ENCODE measurements at regions not wholly inside any gene's neighbourhood (a gene's known extent, or its start where the extent isn't known, plus 50 kb on each side); places are given as distances from the start of the nearest gene placed in this dataset.
"Not testable (repeated sequence)": the region's sequence is repeated elsewhere in the genome, so short reads cannot be mapped to it uniquely, and the experiment has no call there.

DNA sequence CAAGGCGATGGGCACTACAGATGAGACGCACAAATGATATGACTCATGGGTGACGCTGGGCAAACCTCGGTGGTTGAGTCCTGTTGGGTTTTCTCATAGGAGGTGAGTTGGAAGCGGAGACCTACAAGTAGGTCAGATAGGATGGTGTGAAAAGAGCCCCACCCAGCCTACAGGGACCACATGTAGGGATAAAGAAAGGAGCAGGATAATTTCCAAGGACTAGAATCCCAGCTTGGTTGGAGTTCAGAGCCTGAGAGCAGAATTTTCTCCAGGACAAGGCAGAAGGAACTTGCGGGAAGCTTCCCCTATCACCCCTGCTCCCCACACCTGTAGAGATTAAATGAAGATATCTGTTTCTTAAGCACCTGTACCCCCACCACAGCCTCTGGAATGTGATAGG, 489.7 kb upstream of the CDH4 start:
- no peaks in the 10 kb centered on the region for H3K36me3 Mint-ChIP-seq
- no peaks in the 10 kb centered on the region for H3K4me1 Mint-ChIP-seq
- ATAC-seq (replicated peaks) (no peak), DNase-seq (no peak)
- H3K9me3 Mint-ChIP-seq, result no peaks in the 10 kb centered on the region
- H3K27ac Mint-ChIP-seq, result no peak overlapping the region
- no peak overlapping the region for H3K4me3 Mint-ChIP-seq
- H3K27me3 Mint-ChIP-seq, result no peaks in the 10 kb centered on the region

DNA sequence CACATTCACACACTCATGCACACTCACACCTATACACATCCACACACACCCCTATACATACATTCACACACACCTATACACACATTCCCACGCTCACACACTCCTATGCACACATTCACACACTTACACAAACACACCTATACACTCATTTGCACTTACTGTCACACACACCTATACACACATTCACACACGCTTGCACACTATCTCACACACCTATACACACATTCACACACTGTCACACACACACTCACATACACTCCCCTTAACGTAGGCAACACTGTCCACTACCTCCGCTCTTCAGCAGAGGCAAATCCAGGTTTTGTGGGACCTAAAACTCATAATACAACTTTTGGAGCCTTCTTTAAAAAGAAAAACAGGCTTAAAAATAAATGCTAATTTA, 487.7 kb upstream of the CDH4 start:
- no peak for ATAC-seq (replicated peaks)
- no peaks in the 10 kb centered on the region for H3K27me3 Mint-ChIP-seq
- no peak for DNase-seq
- H3K36me3 Mint-ChIP-seq, result no peaks in the 10 kb centered on the region
- H3K27ac Mint-ChIP-seq, result no peak overlapping the region
- H3K9me3 Mint-ChIP-seq, result no peaks in the 10 kb centered on the region
- no peaks in the 10 kb centered on the region for H3K4me1 Mint-ChIP-seq
- no peak overlapping the region for H3K4me3 Mint-ChIP-seq

DNA sequence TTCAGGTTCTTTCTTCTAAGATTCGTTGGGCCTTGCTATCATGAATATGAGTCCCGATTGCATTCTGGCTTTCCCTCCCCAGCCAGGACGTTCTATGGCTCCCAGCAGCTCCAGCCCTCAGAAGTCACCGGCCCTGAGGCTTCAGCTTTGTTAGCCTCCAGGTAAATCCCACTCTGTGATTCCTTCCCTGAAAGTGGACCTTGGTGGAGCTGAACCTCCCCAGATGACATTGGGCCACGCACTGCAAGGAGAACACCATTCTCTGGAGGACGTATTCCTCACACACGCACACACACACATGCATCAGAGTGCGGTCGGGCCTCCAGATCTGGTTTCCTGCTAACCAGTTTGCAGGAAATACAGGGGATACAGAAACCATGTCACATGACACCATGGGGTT, 487.3 kb upstream of the CDH4 start:
- ATAC-seq (replicated peaks) (no peak), DNase-seq (no peak)
- no peaks in the 10 kb centered on the region for H3K9me3 Mint-ChIP-seq
- no peaks in the 10 kb centered on the region for H3K36me3 Mint-ChIP-seq
- H3K27ac Mint-ChIP-seq, result no peak overlapping the region
- no peaks in the 10 kb centered on the region for H3K4me1 Mint-ChIP-seq
- no peaks in the 10 kb centered on the region for H3K27me3 Mint-ChIP-seq
- no peak overlapping the region for H3K4me3 Mint-ChIP-seq

DNA sequence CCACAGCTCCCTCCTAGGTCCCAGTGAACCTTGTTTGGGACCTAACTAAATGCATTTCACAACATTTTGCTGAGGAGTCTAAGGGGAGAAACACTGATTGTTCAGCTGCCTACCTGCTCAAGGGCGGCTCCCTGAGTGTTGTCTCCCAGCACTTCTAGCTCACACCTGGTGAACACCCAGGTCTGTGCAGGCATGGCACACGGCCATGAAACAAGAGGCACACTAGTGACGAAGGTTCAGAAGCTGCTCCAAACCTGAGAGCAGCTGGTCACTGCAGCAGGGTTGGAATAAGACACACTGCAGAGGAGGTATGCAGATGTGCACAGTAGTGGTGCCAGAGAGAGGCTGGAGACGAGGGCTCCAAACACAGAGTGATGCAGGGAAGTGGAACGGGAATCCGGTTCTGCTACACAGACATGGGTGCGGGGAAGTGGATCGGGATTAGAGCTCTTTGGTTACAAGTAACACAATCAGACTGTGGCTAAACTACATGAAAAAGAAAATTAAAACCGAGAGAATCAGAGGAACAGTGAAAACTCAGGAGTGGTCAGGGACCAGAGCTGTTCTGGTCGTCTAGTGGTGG, 486.1 kb upstream of the CDH4 start:
- ATAC-seq (replicated peaks) (peak in 1 of 2 donors; percentile 27), DNase-seq (no peak)
- H3K27ac Mint-ChIP-seq, result no peak overlapping the region
- H3K4me3 Mint-ChIP-seq, result no peak overlapping the region
- no peaks in the 10 kb centered on the region for H3K36me3 Mint-ChIP-seq
- no peaks in the 10 kb centered on the region for H3K27me3 Mint-ChIP-seq
- H3K4me1 Mint-ChIP-seq, result no peaks in the 10 kb centered on the region
- no peaks in the 10 kb centered on the region for H3K9me3 Mint-ChIP-seq

DNA sequence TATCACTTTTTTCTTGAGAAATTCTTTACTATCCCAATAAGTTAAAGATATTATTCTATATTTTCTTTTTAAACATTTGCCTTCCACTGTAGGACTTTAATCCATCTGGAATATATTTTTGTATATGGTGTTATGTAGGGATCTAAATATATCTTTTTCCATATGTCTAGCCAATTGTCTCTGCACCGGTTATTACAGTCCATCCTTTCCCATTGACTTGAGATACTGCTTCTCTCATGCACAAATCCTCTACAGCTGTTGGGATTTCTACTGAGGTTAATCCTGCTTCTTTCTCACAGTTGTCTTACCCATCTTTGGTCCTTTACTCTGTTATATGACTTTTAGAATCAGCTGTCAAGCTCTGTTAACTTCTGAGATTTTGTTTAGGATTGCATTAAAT, 483.8 kb upstream of the CDH4 start:
- Mint-ChIP-seq H3K4me3 (no peak overlapping the region), H3K36me3 (no peaks in the 10 kb centered on the region), H3K4me1 (no peaks in the 10 kb centered on the region), H3K27ac (no peak overlapping the region), H3K9me3 (no peaks in the 10 kb centered on the region), H3K27me3 (no peaks in the 10 kb centered on the region)
- DNase-seq (no peak), ATAC-seq (replicated peaks) (no peak)

DNA sequence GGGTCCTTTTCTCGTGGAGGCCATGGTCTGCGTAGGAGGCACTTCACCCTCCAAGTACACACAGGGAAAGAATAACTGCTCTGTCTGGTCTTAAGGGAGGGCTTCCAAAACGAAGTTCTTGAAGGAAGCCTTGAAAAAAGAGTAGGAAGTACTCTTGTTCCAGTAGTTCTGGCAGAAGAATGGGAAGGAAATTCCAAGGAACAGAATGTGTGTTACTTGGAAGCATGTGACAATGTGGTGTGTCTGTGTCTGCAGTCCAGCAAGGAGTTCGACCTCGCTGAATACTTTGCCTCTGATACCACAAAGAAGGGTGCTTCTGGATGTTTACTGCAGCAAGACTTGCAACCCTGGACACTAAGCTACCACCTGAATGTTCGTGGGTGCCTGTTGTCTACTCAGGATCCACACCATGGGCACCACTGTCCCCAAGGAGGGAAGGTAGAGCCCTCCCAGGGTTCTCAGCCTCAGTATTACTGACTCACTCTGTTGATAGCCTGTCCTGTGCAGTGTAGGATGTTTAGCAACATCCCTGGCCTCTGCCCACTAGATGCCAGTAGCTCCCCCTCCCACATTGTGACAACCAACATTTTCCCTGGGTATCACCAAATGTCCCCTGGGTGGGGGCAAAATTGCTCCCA, 471.6 kb upstream of the CDH4 start:
- no peaks in the 10 kb centered on the region for H3K27me3 Mint-ChIP-seq
- no peak overlapping the region for H3K27ac Mint-ChIP-seq
- DNase-seq (no peak), ATAC-seq (replicated peaks) (no peak)
- H3K36me3 Mint-ChIP-seq, result no peaks in the 10 kb centered on the region
- H3K4me3 Mint-ChIP-seq, result no peak overlapping the region
- peaks cover 0 to 2% of the 10 kb centered on the region in 2 donors for H3K9me3 Mint-ChIP-seq
- no peaks in the 10 kb centered on the region for H3K4me1 Mint-ChIP-seq

DNA sequence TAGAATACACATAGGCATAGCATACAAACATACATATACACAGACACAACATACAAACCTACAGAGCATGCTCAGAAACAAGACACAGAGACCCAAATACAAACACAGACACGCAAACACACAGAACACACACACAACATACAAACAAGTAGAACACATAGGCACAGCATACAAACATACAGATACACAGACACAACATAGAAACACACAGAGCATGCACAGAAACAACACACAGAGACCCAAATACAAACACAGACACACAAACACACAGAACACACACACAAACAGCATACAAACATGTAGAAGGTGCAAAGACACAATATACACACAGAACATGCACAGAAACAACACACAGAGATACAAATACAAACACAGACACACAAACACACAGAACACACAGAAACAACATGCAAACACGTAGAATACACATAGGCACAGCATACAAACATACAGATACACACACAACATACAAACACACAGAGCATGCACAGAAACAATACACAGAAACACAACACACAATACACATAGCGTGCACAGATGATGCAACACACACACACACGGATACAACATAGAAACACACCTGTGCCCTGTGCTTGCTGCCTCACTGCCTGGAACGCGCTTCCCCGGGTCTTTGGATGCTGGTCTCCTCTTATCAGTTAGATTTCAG, 469.0 kb upstream of the CDH4 start:
- Mint-ChIP-seq H3K27ac (no peak overlapping the region), H3K27me3 (no peaks in the 10 kb centered on the region), H3K4me3 (no peak overlapping the region), H3K4me1 (no peaks in the 10 kb centered on the region), H3K36me3 (no peaks in the 10 kb centered on the region), H3K9me3 (no peaks in the 10 kb centered on the region)
- no peak for DNase-seq
- no peak for ATAC-seq (replicated peaks)

DNA sequence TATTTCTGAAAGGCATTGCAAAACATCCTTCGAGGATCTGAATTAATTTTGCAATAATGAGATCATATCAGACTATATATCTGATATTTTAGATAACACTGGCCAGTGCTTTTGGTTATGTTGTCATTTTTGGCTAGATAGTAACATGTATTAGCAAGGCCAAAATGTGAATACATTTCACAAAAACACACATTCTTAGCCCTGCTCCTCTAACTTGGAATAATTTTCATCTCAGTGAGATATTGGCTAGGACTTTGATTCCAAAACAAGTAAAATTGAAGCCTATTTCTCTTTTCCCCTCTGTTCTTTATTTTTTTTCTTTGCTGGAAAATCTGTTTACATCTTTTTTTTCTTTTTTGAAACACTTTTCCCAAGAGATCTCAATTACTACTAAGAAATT, 466.8 kb upstream of the CDH4 start:
- Mint-ChIP-seq H3K4me1 (no peaks in the 10 kb centered on the region), H3K27me3 (no peaks in the 10 kb centered on the region), H3K4me3 (no peak overlapping the region), H3K36me3 (no peaks in the 10 kb centered on the region), H3K9me3 (no peaks in the 10 kb centered on the region), H3K27ac (no peak overlapping the region)
- ATAC-seq (replicated peaks) (no peak), DNase-seq (no peak)

DNA sequence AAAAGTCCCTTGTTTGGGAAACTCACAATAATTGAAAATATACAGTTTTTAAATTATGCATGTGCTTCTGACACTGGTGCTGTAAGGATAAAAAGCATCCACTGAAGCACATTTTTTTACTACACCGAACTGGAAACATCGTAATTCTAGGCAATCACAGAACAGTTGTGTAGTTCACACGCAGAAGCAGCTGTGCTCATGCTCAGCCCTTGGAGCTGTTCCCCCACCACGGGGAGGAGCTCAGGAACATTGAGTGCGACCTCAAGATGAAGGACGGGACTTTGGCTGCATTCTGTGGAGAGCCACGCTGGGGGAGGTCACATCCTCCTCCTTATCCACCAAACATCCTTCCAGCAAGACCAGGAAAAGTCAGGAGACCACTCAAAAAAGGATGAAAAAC, 466.3 kb upstream of the CDH4 start:
- peaks cover 0 to 3% of the 10 kb centered on the region in 2 donors for H3K9me3 Mint-ChIP-seq
- H3K4me3 Mint-ChIP-seq, result no peak overlapping the region
- no peaks in the 10 kb centered on the region for H3K27me3 Mint-ChIP-seq
- no peak overlapping the region for H3K27ac Mint-ChIP-seq
- no peaks in the 10 kb centered on the region for H3K36me3 Mint-ChIP-seq
- no peaks in the 10 kb centered on the region for H3K4me1 Mint-ChIP-seq
- DNase-seq, result no peak
- ATAC-seq (replicated peaks), result no peak

DNA sequence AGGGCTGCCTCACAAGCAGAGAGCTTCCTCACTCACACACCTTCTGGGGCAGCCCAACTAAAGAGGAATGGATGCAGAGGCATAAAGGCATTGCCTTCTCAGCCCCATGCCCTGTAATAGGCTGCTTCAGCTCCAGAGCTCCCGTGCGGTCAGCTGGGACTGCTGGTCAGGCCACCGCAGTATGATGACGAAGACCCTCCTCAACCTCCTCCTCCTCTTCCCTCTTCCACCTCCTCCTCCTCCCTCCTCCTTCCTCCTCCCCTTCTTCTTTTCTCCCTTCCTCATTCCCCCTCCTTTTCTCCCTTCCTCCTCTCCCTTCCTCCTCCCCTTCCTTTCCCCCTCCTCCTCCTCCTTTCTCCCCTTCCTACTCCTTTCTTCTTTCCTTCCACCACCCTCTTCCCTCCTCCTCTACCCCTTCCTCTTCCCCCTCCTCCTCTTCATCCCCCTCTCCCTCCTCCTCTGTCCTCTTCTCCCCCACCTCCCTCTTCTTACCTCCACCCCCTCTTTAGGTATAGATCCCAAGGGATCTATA, 465.3 kb upstream of the CDH4 start:
- DNase-seq (no peak), ATAC-seq (replicated peaks) (no peak)
- no peak overlapping the region for H3K27ac Mint-ChIP-seq
- H3K27me3 Mint-ChIP-seq, result no peaks in the 10 kb centered on the region
- peaks cover 0 to 3% of the 10 kb centered on the region in 2 donors for H3K9me3 Mint-ChIP-seq
- no peaks in the 10 kb centered on the region for H3K4me1 Mint-ChIP-seq
- no peaks in the 10 kb centered on the region for H3K36me3 Mint-ChIP-seq
- no peak overlapping the region for H3K4me3 Mint-ChIP-seq

DNA sequence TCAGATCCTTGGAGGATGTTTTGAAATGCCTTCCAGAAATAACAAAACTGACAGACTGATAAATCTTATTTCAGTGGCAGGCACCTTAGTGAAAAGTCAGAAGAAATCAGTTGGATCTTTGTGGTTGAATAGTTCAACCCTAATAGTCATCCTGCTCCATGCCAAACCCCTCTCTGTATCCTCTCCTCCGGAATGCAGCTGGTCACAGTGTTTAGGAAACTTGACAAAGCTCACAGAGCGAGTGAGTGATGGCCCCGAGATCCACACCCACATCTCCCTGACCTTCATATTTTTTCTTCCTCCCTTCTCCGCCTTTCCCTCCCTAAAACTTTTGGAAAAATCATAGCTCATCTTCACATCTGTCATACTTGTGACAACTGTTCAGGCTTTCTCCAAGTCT, 464.8 kb upstream of the CDH4 start:
- no peaks in the 10 kb centered on the region for H3K36me3 Mint-ChIP-seq
- no peak overlapping the region for H3K4me3 Mint-ChIP-seq
- H3K27me3 Mint-ChIP-seq, result no peaks in the 10 kb centered on the region
- peaks cover 0 to 3% of the 10 kb centered on the region in 2 donors for H3K9me3 Mint-ChIP-seq
- H3K27ac Mint-ChIP-seq, result no peak overlapping the region
- DNase-seq, result no peak
- H3K4me1 Mint-ChIP-seq, result no peaks in the 10 kb centered on the region
- no peak for ATAC-seq (replicated peaks)

DNA sequence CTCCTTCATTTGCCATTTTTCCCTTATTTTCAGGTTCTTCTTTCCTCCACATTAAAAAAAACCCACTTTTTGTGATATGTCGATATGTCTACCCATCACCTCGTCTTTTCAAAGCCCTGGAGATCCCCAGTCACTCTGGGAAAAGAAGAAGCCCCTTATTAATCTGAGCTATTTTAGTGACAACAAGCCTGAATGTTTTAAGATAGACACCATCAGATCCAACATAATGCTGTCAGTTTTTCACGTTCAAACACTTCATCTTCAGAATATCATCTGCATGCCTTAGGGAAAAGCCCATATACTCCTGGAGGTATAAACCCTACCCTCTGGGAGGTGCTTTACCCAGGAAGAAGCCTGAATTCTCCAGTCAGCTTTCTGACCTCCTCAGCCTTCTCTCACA, 464.0 kb upstream of the CDH4 start:
- Mint-ChIP-seq H3K4me3 (no peak overlapping the region), H3K27ac (no peak overlapping the region), H3K36me3 (no peaks in the 10 kb centered on the region), H3K9me3 (peaks cover 0 to 3% of the 10 kb centered on the region in 2 donors), H3K4me1 (no peaks in the 10 kb centered on the region), H3K27me3 (no peaks in the 10 kb centered on the region)
- DNase-seq, result no peak
- no peak for ATAC-seq (replicated peaks)

DNA sequence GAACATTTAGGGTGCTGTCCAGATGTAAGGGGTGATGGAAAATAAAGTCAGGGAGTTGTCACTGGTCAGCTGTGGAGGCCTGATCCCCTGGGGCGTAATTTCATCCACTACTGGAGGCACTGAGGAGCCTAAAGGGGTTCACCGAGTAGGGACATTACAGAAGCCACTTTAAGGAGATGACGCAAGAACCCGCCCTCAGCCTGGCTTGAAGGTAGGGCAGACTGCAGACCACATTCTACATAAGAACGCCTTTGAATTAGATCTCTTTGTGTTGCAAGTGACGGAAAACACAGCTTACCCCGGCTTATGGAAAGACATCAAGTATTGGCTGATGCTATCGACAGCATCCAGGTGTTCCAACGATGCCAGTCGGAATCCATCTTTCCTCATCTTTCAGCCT, 462.7 kb upstream of the CDH4 start:
- no peaks in the 10 kb centered on the region for H3K36me3 Mint-ChIP-seq
- H3K4me3 Mint-ChIP-seq, result no peak overlapping the region
- ATAC-seq (replicated peaks), result no peak
- peaks cover 0 to 3% of the 10 kb centered on the region in 2 donors for H3K9me3 Mint-ChIP-seq
- DNase-seq, result no peak
- no peaks in the 10 kb centered on the region for H3K4me1 Mint-ChIP-seq
- H3K27me3 Mint-ChIP-seq, result no peaks in the 10 kb centered on the region
- no peak overlapping the region for H3K27ac Mint-ChIP-seq

DNA sequence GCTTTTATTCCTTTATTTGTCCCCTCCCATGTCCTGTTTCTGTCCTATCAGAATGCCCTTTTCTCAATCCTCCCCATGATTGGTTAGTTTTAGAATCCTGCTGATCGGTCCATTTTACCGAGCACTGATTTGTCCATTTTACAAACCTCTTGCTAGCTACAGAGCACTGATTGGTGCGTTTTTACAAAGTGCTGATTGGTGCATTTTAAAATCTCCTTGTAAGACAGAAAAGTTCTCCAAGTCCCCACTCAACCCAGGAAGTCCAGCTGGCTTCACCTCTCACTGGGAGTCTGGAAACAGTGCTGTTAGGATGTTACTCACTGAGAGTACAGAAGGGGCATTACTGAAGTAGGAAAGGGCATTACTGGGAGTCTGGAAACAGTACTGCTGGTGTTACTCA, 461.7 kb upstream of the CDH4 start:
- not testable (repeated sequence) for DNase-seq; H3K27me3 Mint-ChIP-seq; ATAC-seq (replicated peaks)

DNA sequence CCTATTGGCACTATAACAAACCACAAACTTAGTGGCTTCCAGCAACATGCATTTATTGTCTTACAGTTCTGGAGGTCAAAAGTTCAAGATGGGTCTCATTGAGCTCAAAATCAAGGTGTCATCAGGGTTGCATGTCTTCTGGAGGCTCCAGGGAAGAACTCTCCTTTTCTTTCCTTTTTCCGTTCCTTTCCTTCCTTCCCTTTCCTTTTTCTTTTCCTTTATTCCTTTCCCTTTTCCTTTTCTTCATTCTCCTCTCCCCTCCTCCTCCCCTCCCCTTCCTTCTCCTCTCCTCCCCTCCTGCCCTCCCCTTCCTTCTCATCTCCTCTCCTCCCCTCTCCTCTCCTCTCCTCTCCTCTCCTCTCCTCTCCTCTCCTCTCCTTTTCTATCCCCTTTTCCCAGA, 460.2 kb upstream of the CDH4 start:
- ATAC-seq (replicated peaks) (no peak), DNase-seq (no peak)
- H3K4me1 Mint-ChIP-seq, result no peaks in the 10 kb centered on the region
- H3K9me3 Mint-ChIP-seq, result peaks cover 0 to 3% of the 10 kb centered on the region in 2 donors
- H3K27me3 Mint-ChIP-seq, result peaks cover 0 to 5% of the 10 kb centered on the region in 2 donors
- H3K4me3 Mint-ChIP-seq, result no peak overlapping the region
- no peaks in the 10 kb centered on the region for H3K36me3 Mint-ChIP-seq
- H3K27ac Mint-ChIP-seq, result no peak overlapping the region

More for the DNA sequence above, 461.7 kb upstream of the CDH4 start:
- not testable (repeated sequence) for H3K4me1 Mint-ChIP-seq, H3K27ac Mint-ChIP-seq, H3K36me3 Mint-ChIP-seq, H3K9me3 Mint-ChIP-seq, H3K4me3 Mint-ChIP-seq

Measured in stimulated activated naive B cell treated with anti-CD40 and anti-IgM and Interleukin-4, amounts not matched to agents 10 μg/mL and 1 μg/mL and 100 μg/mL, for 72 hours (primary cell).